OCI-LY7 (cell line): ENCODE measurements at regions not wholly inside any gene's neighbourhood (a gene's known extent, or its start where the extent isn't known, plus 50 kb on each side); places are given as distances from the start of the nearest gene placed in this dataset.

ENCODE experiments used
- BruUV-seq: library from RNA; stranded (reverse); fragments of 400-500 nt; replicated peaks from 2 replicates; lab custom pipeline; 2021; lab: Mats Ljungman, UMichigan
- CTCF ChIA-PET: fragments of 300-600 bp; sonication (Branson Sonifier 250); formaldehyde crosslinking; loops from one replicate; lab custom pipeline; 2022; ENCODE audit warnings: antibody characterized with exemption; ENCODE audit not compliant: unreplicated experiment; lab: Charles Lee
- POLR2A ChIA-PET: fragments of 300-600 bp; sonication (Branson Sonifier 250); formaldehyde crosslinking; loops from one replicate; lab custom pipeline; 2022; ENCODE audit warnings: antibody characterized with exemption; lab: Charles Lee
- DNase-seq: peaks from one replicate; pipeline ENCODE4 v3.0.0-alpha.2; 2015; ENCODE audit warnings: low spot score
- H2AFZ ChIP-seq: fragments of 200-600 bp; sonication (generic), shearing (Covaris generic); 2 replicates; pipeline ENCODE4 v1.6.1; 2014; ENCODE audit warnings: mild to moderate bottlenecking, antibody characterized with exemption, low read length, moderate library complexity
- H3K27ac ChIP-seq: fragments of 200-600 bp; sonication (generic); 2 replicates; pipeline ENCODE4 v1.5.1; 2014; ENCODE audit warnings: mixed run types, low read depth, mild to moderate bottlenecking, moderate library complexity, low read length, inconsistent platforms; ENCODE audit not compliant: poor library complexity, severe bottlenecking
- H3K36me3 ChIP-seq: fragments of 200-600 bp; sonication (generic); 2 replicates; pipeline ENCODE4 v1.6.1; 2014; ENCODE audit warnings: mild to moderate bottlenecking, antibody characterized with exemption, low read length, moderate library complexity, mixed read lengths; ENCODE audit not compliant: insufficient read depth
- H3K4me1 ChIP-seq: fragments of 200-600 bp; sonication (generic); 2 replicates; pipeline ENCODE4 v1.5.1; 2014; ENCODE audit warnings: mild to moderate bottlenecking, low read length; ENCODE audit not compliant: insufficient read depth, poor library complexity, severe bottlenecking
- H3K4me2 ChIP-seq: fragments of 200-600 bp; sonication (generic); 2 replicates; pipeline ENCODE4 v1.6.1; 2014; ENCODE audit warnings: mild to moderate bottlenecking, low read length
- H3K4me3 ChIP-seq: fragments of 200-600 bp; sonication (generic); 2 replicates; pipeline ENCODE4 v1.5.1; 2014; ENCODE audit warnings: mild to moderate bottlenecking, low read depth, low read length; ENCODE audit not compliant: poor library complexity, severe bottlenecking
- H3K79me2 ChIP-seq: fragments of 200-600 bp; sonication (generic); 2 replicates; pipeline ENCODE4 v1.6.1; 2016; ENCODE audit warnings: low read depth, mild to moderate bottlenecking, low read length, moderate library complexity, mixed read lengths; ENCODE audit not compliant: insufficient read depth
- H3K9me2 ChIP-seq: fragments of 200-600 bp; sonication (generic); 2 replicates; pipeline ENCODE4 v1.6.1; 2016; ENCODE audit warnings: mild to moderate bottlenecking, low read length, mixed read lengths; ENCODE audit not compliant: insufficient read depth
- H3K9me3 ChIP-seq: fragments of 200-600 bp; sonication (generic); 2 replicates; pipeline ENCODE4 v1.6.1; 2014; ENCODE audit warnings: mild to moderate bottlenecking, mixed run types, low read length, mixed read lengths
- H4K20me1 ChIP-seq: fragments of 200-600 bp; sonication (generic); 2 replicates; pipeline ENCODE4 v1.6.1; 2014; ENCODE audit warnings: mild to moderate bottlenecking, antibody characterized with exemption, low read length, moderate library complexity, mixed read lengths; ENCODE audit not compliant: insufficient read depth
- EZH2phosphoT487 ChIP-seq: fragments of 200-600 bp; sonication (generic); IDR thresholded peaks from 2 replicates; pipeline ENCODE4 v1.6.1; 2018; ENCODE audit warnings: low read depth, borderline replicate concordance, mild to moderate bottlenecking, mixed run types, antibody characterized with exemption, low read length, moderate library complexity, mixed read lengths
- intact Hi-C: fragments of 100-400 bp; cut with micrococcal nuclease; formaldehyde crosslinking; loops from one replicate; pipeline ENCODE4 v1.10.0; 2022; ENCODE audit not compliant: unreplicated experiment
- TF ChIP-seq, protein P1 (sequence below): fragments of 200-600 bp; sonication (generic); conservative IDR thresholded peaks from 2 replicates; pipeline ENCODE4 v1.5.1; 2014; ENCODE audit warnings: mild to moderate bottlenecking, antibody characterized with exemption, low read length, moderate library complexity, mixed read lengths

- no peak for DNase-seq
- H3K9me3 ChIP-seq: no peaks in the 10 kb centered on the region
- no TSS peak for BruUV-seq
- CTCF ChIA-PET: no interaction called here
- no peaks in the 10 kb centered on the region for H4K20me1 ChIP-seq
- POLR2A ChIA-PET: no interaction called here
- no peak overlapping the region for H3K27ac ChIP-seq
- H3K9me2 ChIP-seq: no peaks in the 10 kb centered on the region
- H2AFZ ChIP-seq: no peak overlapping the region
- H3K4me3 ChIP-seq: no peak overlapping the region
- no peaks in the 10 kb centered on the region for H3K36me3 ChIP-seq
- H3K4me2 ChIP-seq: no peak overlapping the region
- TF ChIP-seq EZH2phosphoT487: no peak
- TF ChIP-seq, protein P1, sequence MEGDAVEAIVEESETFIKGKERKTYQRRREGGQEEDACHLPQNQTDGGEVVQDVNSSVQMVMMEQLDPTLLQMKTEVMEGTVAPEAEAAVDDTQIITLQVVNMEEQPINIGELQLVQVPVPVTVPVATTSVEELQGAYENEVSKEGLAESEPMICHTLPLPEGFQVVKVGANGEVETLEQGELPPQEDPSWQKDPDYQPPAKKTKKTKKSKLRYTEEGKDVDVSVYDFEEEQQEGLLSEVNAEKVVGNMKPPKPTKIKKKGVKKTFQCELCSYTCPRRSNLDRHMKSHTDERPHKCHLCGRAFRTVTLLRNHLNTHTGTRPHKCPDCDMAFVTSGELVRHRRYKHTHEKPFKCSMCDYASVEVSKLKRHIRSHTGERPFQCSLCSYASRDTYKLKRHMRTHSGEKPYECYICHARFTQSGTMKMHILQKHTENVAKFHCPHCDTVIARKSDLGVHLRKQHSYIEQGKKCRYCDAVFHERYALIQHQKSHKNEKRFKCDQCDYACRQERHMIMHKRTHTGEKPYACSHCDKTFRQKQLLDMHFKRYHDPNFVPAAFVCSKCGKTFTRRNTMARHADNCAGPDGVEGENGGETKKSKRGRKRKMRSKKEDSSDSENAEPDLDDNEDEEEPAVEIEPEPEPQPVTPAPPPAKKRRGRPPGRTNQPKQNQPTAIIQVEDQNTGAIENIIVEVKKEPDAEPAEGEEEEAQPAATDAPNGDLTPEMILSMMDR: no peak
- no peaks in the 10 kb centered on the region for H3K4me1 ChIP-seq
- no peaks in the 10 kb centered on the region for H3K79me2 ChIP-seq
- intact Hi-C loops: no loop called here
Observed at GRCh38 chr20:37464611-37465010, 56.4 kb upstream of the NNAT start.
